GM19438 (cell line): ENCODE measurements at regions not wholly inside any gene's neighbourhood (a gene's known extent, or its start where the extent isn't known, plus 50 kb on each side); places are given as distances from the start of the nearest gene placed in this dataset.

Source experiments
- ATAC-seq: cut with Tn5 transposase; IDR thresholded peaks from one replicate; pipeline ENCODE4 v1.9.1; 2021; ENCODE audit warnings: low read depth; ENCODE audit not compliant: unreplicated experiment

DNA sequence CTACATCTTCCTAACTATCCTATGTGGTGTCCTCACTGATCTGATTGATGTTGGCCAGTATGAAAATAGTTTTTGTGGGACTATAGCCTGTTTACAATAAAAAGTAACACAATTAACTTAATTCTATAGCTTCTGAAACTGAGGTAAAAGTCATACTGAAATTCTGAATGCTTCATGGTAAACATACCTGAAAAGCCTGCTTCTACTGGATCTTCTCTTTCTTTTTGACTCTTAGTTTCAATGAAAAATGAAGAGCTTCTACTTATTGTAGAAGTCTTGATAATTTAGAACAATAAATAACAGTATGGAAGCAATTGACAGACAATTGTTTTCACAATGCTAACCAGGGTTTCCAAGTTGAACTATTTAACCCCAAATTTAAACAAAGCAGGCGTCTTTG lies 383.9 kb upstream of the MMS22L start:
- no peak for ATAC-seq

DNA sequence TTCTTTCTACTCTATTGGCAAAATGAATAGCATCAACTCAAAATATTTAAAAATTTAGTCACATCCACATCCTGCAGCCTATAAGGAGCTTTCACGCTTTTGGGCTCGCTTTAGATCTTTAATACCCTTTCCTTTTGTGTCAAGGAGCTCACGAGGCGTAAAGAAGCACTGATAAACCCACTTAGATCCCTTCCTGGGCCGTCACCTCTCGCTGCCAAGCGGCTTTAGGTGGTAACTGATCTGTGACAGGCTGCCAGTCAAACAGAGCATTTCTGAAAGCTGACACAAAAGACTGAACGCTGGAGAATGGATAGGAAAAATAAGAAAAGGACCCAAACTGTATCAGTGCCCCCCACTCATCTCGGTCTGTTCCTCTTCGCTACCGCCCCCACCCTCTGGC lies 385.7 kb upstream of the MMS22L start:
- ATAC-seq = peak; percentile 33

DNA sequence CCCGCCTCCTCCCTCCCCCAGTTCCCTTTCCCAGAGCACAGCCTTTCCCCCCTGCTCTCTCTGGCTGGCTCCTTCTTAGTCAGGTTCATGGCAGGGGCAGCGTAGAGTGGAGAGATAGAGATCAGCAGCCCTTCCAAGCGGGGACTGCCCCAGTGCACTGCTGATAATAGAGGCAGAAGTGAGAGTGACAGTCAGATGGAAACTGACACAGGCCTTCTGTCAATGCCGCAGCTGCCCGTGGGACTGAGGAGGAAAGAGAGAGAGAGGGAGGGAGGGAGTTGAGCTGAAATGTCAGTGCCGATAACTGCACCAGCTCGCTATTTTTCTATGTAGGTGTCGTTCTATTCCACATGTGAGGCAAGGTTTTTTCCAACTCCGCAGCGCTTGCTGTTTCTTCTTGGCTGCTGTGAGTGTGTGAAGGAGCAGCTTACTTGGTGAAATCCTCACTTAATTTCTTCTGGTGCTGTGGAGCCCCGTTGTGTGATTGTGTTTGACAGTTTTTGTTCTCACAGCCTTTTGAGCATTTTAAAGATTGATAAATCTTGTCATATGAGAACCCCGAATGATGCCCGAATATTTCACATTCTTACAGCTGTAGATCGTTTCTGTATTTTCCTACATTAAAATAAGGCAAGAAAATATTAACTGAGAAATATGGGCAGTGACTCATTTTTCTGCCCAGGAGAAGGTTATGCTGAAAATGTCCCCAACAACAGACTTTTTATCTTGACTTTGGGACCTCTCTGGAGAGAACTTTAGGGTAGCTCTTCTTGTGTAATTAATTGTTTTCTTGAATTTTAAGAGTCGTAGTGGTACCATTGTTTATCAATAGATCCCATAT lies 386.4 kb upstream of the MMS22L start:
- peak; percentile 100 for ATAC-seq

DNA sequence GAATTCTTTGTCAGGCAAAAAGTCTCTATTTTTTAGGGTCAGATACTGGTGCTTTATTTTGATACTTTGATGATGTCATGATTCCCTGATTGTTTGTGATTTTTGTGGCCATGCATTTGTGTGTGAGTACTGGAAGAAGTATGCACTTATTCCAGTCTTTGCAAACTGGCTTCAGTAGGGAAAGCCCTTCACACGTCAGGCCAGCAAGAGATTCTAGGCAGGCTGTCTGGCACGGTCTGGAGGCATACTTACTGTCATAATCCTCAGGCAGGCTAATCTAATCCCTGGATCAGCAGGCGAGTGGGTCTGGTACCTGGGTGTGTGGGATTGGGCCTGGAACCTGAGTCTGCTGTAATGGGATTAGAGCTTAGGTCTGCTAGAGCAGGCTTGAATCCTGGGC lies 391.8 kb upstream of the MMS22L start:
- ATAC-seq = no peak

DNA sequence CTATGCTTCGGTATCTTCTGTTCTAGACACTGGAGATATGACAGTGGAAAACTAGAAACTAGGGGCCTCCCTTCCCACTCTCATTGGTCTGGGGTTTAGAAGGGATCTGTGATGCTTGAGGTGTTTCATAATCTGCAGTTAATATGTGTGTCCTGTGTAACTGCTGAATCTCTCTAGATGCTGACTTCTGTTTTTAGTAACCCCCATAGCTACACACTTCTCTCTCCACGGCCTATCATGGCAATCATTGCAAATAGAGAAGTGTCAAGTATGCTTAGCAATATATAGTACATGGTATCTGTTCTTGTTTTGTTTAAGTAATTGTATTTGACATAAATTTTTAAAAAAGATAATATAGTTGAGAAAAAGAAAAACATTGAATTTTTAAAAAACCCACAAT lies 394.6 kb upstream of the MMS22L start:
- ATAC-seq = no peak

DNA sequence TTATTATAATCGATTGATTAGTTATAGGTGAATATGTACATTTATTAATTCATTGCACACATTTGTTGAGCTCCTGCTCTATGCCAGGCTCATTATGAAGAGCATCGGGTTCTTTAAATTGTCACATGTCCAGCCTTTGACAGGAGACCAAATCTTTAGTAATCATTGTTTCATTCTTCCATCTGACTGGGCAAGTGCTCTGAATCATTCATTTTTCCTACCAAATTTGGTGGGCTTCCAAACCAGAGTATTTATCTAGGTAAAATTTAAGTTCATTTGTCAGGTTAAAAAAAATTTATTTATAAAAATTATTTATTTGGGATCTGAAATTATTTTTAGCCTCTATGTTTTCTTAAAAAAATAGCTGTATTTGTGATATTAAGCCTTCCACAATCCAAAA lies 404.9 kb upstream of the MMS22L start:
- ATAC-seq = no peak

DNA sequence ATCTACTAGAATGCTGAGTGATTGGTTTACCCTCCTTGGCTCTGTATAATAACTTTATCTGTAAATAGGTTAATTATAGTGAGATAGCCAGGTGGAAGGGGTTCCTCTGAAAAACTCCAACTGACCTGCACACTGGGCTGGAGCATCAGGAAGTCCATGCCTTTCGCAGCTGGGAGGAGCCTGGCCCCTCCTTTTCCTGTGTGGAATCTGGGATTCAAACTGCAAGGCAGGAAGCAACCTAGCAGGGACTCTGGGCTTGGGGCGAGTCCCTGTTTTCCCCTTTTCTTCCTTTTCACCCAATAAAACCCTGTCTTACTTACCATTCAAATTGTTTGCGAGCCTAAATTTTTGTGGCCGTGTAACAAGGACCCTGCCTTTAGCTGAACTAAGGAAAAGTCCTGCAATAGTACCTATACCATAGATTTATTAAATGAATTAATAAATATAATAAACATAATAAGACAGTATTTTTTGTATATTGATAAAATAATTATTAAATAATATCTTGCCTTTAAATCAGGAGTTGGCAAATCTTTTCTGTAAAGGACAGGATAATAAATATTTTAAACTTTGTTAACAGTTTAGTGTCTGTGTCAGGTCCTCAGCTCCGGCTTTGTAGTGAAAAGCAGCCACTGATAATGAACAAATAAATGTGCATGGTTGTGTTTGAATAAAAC lies 406.2 kb upstream of the MMS22L start:
- no peak for ATAC-seq

DNA sequence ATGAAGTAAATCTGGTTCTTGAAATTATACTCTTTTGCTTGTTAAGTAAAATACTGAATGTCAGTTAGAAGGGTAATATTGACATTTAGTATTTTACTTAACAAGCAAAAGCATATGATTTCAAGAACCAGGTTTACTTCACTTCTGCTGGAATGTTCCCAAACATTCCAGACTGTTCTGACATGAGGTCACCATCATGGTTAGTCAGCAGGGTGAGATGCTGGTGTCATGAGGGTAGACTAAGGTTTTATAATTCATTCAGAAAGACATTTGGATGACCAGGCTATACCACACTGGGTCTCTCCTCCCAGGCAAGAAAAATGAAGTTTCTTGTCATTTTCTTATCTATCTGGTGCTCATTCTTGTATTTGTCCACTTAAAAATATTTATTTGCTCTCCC lies 414.4 kb upstream of the MMS22L start:
- ATAC-seq = no peak

DNA sequence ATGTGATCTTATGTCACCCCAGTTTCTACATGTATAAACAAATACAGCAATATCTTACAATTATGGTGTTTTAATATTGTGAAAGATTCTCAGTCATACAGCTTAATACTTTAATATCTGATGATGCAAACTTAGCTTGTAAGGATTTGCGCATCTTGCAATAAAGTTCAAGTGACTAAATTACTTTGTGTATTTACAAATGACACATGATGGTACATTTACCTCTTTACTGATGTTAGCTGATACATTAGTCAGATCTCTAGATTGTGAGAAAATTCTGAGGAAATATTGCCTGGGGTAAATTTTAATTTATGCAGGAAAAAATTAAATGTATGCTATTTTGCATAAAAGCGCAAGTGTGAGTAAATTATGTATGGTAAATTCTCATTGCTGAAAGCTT lies 418.8 kb upstream of the MMS22L start:
- no peak for ATAC-seq

DNA sequence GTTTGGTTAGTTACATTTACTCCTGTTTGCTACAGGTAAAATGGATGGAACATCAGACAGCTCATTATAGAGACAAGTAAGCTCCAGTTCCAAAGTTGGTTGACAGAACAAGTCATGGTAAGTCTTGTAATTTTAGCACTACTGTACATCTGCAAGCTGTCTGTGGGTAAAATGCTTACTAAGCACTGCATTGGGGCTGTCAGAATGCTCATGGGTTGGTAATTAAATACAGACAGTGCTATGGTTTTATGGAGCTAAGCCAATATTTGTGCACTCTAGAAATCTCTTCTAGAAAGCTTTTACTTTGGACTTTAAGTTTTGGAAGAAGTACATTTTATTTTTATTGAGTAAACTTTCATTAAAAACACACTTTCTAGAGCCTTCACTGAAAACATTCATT lies 419.2 kb upstream of the MMS22L start:
- ATAC-seq = no peak

DNA sequence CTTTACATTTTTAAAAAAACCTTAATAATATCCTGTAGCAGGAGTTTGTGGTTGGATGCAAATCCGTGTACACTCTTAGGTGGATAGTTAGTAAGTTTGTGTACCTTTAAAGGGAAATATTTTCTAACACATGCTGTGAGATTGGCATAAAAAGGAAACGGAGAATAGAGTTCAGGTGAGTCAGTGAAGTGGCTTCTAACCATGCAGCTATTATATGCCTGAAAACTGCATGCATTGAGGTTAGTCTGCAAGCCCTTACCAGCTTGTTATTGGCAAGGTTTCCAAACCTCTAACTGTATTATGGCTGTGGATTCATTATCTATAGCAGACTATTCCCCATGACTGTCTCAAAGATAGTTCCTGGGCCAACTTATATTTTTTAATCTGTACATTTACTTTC lies 420.6 kb upstream of the MMS22L start:
- ATAC-seq = no peak

DNA sequence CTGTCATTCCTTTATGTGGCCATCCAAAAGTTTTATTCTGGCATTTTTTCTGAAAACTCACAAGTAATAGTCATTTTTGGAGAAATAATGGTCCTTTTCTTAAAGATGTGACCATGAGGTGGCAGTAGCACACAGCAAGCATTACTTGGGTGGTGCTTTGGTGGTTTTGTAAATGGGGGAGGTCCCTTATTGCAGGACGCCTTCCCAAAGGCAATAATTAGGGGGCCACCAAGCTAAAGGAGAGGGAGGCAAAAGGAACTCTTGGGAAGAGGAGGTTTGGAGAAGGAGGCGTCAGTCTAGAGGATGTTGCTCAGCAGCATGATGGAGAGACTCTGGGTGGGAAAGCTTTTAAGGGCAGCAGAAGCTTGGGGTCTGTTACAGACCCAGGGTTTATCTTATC lies 422.6 kb upstream of the MMS22L start:
- no peak for ATAC-seq

DNA sequence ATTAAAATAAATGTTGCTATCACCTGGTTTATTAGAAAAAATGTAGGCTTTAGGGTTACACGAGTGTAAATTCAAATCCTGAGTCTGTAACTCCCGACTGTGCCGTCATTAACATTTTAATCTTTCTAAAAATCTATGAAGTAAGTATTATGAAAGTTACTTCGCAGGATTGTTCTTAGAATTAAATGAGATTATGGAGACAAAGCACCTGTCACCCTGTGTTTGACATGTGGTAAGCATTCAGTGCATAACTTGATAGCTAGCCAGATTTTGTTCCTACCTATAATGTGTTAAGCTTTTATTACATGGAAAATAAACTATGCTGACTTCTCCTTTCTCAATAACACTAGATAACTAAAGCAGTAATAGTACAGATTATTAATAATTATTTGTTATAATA lies 429.7 kb upstream of the MMS22L start:
- no peak for ATAC-seq

DNA sequence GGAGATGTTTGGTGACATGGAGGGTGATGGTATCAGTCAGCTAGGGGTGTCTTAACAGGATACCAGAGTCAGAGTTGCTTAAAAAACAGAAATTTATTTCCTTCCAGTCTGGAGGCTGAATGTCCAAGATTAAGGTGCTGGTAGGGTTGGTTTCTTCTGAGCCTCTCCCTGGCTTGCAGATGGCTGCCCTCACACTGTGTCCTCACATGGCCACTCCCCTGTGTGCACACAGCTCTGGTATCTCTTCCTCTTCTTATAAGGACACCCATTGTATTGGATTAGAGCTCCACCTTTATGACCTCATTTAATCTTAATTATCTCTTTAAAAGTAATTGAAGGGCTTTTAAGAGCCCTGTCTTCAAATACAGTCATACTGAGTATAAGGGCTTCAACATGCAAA lies 431.8 kb upstream of the MMS22L start:
- no peak for ATAC-seq

DNA sequence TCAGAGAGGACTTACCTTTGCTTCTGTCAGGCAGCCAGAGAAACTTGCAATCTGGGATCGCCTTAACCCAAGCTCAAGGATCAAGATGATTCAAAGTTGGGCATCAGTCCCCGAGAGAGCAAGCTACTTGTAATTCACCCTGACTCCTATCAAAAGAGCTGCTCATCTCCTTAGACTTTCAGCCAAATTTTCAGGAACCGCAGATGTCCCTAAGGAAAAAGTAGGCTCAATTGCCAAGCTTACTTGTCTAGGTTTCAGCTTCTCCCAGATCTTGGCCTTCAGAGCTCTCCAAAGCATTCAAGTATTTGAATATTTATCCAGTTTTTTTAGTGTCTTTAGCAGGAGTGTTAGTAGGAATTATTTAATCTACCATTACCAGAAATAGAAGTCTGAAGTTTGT lies 434.1 kb upstream of the MMS22L start:
- no peak for ATAC-seq

DNA sequence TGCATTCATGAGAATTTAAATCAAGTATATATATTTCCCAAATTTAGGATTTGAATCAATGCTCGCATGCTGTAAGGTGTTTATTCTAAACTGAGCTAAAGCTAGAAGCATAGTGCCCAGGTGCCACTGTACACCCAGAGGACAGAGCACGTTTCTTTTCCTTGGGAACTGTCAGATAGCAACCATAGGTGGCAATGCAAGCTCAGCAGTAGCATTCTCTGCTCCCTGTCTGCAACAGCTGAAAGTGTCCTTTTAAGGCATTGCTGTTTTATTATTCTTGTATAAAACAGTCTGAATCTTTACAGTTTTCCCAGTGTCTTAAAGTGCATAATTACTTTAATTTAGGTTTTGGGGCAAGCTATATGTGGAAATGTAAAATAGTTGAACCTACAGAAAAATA lies 443.4 kb upstream of the MMS22L start:
- no peak for ATAC-seq

DNA sequence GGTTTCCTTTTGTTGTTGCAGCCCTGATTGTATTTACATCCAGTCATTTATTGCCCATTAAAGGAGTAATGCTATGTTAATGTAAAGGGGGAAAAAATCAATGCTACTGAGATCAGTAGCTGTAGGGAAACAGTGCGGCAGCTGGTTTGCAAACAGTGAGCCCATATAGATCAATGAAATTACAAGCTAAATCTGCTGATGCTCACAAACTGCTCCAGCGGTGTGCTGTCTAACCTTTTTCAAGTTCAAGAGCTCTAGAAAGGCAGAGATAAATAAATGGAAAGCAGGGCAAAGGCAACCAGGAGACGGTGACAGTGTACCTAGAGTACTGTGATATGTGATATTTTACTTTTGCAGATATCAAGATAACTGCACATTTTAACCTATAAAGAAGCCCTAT lies 449.0 kb upstream of the MMS22L start:
- ATAC-seq = no peak

DNA sequence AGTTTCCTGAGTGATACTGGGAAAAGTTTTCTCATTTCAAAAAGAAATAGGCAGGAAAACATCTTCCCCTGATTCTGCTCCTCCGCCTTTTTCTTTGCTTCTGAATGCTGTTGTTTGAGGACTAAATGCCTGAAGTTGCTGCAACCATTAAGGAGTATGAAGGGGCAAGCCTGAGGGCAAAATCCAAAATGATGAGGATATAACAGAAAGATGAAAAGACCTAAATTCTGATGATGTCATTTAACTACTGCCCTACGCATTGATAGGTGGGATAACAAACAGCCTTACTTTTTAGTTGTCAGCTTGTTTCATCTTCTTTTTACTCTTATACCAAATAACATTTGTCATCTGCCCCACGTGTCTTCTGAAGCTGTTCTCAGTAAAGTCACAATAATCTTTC lies 474.6 kb upstream of the MMS22L start:
- ATAC-seq = no peak

DNA sequence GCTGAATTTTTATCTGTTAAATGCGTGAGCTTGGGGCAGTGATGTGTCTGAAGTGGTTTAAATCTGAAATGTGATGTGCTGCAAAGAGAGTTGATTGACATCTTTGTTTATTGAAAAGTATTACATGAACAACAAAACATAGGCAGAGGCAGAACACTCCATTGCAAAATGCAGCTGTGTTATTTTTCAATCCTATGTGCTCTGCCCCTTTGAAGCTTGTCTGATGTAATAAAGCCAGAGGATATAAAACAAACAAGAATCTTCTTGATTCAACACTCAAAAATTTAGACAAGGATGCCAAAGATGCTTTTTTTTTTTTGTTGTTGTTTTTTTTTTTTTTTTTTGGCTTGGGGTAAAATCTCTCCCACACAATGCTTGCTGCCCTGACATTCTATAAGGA lies 482.4 kb upstream of the MMS22L start:
- ATAC-seq = no peak

DNA sequence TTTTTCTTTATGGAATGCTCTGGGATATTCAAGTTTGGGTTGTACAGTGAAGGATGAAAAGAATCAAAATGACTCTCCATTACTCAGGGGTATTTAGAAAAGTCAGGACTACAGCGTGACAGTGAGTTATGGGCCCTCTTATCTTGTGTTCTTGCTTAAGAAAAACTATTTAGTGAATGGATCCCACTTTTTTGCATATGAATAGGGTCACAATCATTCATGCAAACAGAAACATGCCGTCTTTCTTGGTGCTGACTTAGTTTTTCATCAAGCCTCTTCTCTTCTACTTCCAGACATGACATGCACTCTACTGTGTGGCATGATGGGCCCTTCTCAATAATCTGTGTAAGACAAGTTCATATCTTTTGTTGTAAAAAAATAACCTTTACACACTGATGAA lies 488.4 kb upstream of the MMS22L start:
- no peak for ATAC-seq

DNA sequence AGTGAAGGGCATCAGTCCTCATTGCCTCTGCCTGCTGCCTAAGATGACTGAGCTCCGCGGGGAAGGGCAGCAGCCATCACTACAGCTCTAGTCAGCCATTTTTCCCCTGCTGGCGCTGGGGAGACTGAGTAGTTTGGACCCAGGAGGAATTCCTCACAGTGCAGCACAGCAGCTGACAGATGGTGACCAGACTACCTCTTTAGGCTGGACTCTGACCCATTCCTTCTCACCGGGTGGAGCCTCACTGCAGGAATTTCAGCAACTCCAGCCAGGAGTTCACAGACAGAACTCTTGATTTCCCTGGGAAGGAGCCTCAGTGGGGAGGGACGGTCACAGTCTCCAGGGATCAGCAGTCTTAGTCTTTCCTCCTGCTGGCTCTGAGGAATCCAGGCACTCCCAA lies 492.0 kb upstream of the MMS22L start:
- ATAC-seq = no peak

DNA sequence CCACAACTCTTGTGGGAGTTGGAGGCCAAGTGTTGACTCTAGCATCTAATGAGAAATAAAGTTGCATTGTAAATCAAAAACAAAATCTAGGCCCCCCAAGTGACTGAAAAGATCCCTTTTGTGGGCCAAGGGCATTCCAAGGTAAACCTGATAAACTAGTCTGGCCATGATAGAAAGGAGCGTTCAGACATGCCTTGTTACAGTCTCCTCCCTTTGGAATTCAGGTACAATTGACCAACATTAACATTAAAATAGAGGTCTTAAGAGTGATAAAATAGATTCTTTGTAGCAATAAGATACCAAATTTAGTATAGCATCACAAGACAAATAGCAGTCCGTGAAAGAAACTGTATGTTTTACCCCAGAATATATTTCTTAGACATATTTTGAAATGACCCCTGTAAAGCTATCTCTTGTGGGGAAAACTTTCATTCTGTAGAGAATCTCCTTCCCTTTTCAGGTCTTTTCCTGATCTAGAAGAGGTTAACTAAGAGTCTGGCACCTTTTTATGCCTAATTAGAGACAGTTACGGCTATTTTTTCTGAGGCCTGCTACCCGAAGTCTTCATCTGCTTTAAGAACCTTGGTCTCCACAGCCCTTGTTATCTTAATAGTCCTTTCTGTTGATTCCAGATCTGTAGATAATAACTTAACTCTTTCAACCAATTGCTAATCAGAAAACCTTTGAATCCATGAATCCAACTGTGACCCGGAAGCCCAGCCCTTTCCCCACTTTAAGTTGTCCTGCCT lies 495.4 kb upstream of the MMS22L start:
- no peak for ATAC-seq
